ENCODE measurements at regions not wholly inside any gene's neighbourhood (a gene's known extent, or its start where the extent isn't known, plus 50 kb on each side); places are given as distances from the start of the nearest gene placed in this dataset.

GRCh38 chr12:65561798-65562382, 262.4 kb upstream of the HMGA2 start:
- no peak overlapping the region for H3K27ac ChIP-seq
- H3K4me3 ChIP-seq = no peak overlapping the region
- no peak for TF ChIP-seq CTCF (IDR thresholded peaks at IDR 0.05)
- H3K4me1 ChIP-seq = no peaks in the 10 kb centered on the region
- no peaks in the 10 kb centered on the region for H3K27me3 ChIP-seq (ENCODE audit: low read depth)
- DNase-seq (no peak), ATAC-seq (no peak)
- no peaks in the 10 kb centered on the region for H3K36me3 ChIP-seq
- H3K9me3 ChIP-seq = no peaks in the 10 kb centered on the region
- intact Hi-C loops (cut with DNase I) = no loop called here

- intact Hi-C loops (cut with DNase I) = no loop called here
- H3K36me3 ChIP-seq = no peaks in the 10 kb centered on the region
- DNase-seq (no peak), ATAC-seq (peak; percentile 14 to 27)
- H3K9me3 ChIP-seq = no peaks in the 10 kb centered on the region
- no peaks in the 10 kb centered on the region for H3K4me1 ChIP-seq
- H3K4me3 ChIP-seq = no peak overlapping the region
- H3K27ac ChIP-seq = no peak overlapping the region
- no peaks in the 10 kb centered on the region for H3K27me3 ChIP-seq (ENCODE audit: low read depth)
- TF ChIP-seq CTCF (IDR thresholded peaks at IDR 0.05) = no peak
Observed at GRCh38 chr12:65565601-65566560, 258.4 kb upstream of the HMGA2 start.

DNA sequence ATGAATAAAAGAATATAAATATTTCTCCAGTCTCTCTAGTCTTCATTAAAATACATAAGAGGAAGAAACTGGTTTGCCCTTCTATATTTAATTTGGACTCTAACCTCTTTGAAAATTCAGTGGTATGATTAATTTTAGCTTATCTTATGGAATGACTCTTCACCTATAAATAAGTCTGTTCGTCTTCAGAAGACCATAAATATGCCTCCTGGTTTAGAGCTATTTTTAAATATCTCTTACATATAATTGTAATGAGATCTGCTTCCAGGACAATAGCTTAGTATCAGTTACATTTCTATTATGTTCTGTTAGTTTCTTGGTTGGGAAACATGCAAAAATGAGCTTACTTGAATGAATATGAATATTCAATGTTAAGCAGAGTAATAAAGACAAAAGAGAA, 257.5 kb upstream of the HMGA2 start:
- H3K9me3 ChIP-seq = no peaks in the 10 kb centered on the region
- TF ChIP-seq CTCF (IDR thresholded peaks at IDR 0.05) = no peak
- no peak for DNase-seq
- intact Hi-C loops (cut with DNase I) = no loop called here
- H3K27ac ChIP-seq = no peak overlapping the region
- no peak overlapping the region for H3K4me3 ChIP-seq
- no peaks in the 10 kb centered on the region for H3K36me3 ChIP-seq
- H3K4me1 ChIP-seq = no peaks in the 10 kb centered on the region
- ATAC-seq = no peak
- no peaks in the 10 kb centered on the region for H3K27me3 ChIP-seq (ENCODE audit: low read depth)

DNA sequence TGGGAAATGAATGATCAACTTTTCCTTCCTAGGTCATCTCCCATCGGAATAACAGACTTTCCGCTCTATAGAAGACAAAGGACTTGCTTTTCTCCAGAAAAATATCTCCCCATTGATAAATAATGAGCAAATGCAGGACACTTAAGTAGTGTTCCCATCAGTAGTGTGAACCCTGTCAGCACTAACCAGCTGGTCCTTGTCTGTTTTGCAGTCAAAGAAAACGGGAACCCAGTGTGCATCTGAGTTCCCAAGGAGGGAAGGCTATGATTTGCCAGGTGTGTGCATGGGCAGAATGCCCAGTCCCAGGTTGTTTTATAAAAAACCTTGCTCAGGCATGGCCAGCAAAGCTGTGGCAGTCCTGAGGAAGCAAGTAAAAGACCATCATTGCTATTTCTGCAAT, 256.5 kb upstream of the HMGA2 start:
- Histone ChIP-seq H3K4me1 (no peaks in the 10 kb centered on the region), H3K9me3 (no peaks in the 10 kb centered on the region), H3K27me3 (ENCODE audit: low read depth) (no peaks in the 10 kb centered on the region), H3K36me3 (no peaks in the 10 kb centered on the region), H3K4me3 (no peak overlapping the region), H3K27ac (no peak overlapping the region)
- intact Hi-C loops (cut with DNase I) = no loop called here
- TF ChIP-seq CTCF (IDR thresholded peaks at IDR 0.05) = no peak
- ATAC-seq (no peak), DNase-seq (no peak)

DNA sequence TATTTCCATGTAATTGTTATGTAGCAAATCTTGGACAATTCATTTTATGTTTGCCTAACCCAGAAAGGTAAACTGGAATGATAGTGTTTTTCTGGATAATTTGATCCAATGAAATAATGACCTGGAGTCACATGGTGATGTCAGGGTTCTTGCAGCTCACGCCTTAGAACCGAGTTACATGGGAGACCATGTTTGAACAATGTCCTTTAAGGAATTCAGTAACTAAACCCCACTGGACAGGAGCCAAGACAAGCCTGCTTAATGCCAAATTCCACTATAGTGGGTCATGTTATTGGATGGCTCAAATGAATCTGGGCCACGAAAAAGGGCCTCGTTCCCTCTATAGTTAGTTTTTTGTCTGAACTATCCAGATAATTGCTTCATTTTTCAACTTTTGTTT, 255.8 kb upstream of the HMGA2 start:
- ATAC-seq = no peak

More for the DNA sequence above, 255.8 kb upstream of the HMGA2 start:
- no peak for TF ChIP-seq CTCF (IDR thresholded peaks at IDR 0.05)
- no peak for DNase-seq
- no peaks in the 10 kb centered on the region for H3K27me3 ChIP-seq (ENCODE audit: low read depth)
- no peaks in the 10 kb centered on the region for H3K36me3 ChIP-seq
- no peak overlapping the region for H3K4me3 ChIP-seq
- intact Hi-C loops (cut with DNase I) = no loop called here
- H3K4me1 ChIP-seq = no peaks in the 10 kb centered on the region
- no peaks in the 10 kb centered on the region for H3K9me3 ChIP-seq
- no peak overlapping the region for H3K27ac ChIP-seq

Measured in lower lobe of right lung (tissue), 2 donors.